HEK293T (cell line): ENCODE measurements at regions not wholly inside any gene's neighbourhood (a gene's known extent, or its start where the extent isn't known, plus 50 kb on each side); places are given as distances from the start of the nearest gene placed in this dataset.

Experiments used
- ARNT ChIP-seq: fragments of 450-650 bp; IDR thresholded peaks from 2 replicates; pipeline ENCODE4 v1.6.1; 2017; ENCODE audit warnings: mild to moderate bottlenecking
- CTBP1 ChIP-seq: fragments of 450-650 bp; IDR thresholded peaks from 2 replicates; pipeline ENCODE4 v1.6.1; 2016; ENCODE audit warnings: borderline replicate concordance
- FOXK2 ChIP-seq: fragments of 450-650 bp; IDR thresholded peaks from 2 replicates; pipeline ENCODE4 v1.6.1; 2016; ENCODE audit warnings: mild to moderate bottlenecking
- L3MBTL2 ChIP-seq: fragments of 450-650 bp; conservative IDR thresholded peaks from 2 replicates; pipeline ENCODE4 v1.6.1; 2016; ENCODE audit warnings: mild to moderate bottlenecking
- TARDBP ChIP-seq: fragments of 450-650 bp; IDR thresholded peaks from 2 replicates; pipeline ENCODE4 v1.6.1; 2016

DNA sequence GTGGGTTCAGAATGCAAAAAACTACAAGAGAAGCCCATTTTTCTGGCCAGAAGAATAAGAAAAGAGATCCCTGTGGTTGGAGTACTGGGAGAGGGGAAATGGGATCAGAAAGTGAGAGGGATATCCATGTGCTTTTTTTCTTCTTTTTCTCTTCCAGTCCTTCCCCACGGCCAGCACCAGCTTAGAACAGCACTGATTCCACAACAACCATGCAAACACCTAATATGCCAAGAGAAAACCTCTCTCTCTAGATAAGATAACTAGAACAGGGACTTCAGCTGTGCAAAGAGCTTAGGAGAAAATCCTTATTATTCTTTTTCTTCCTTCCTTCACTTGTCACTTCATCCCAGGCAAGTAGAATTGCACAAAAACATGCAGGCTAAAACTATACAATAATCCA, 83.5 kb downstream of the ELAPOR2 start:
- TF ChIP-seq ARNT (no peak), CTBP1 (no peak), L3MBTL2 (no peak), TARDBP (no peak), FOXK2 (no peak)
